Heart left ventricle (tissue), 16 donors: ENCODE measurements at regions not wholly inside any gene's neighbourhood (a gene's known extent, or its start where the extent isn't known, plus 50 kb on each side); places are given as distances from the start of the nearest gene placed in this dataset.

Experiments
- ATAC-seq, 4 donors: fragments of 200-7000 bp; cut with Tn5 transposase; one replicate each; pipeline ENCODE4 v1.9.1; 2020 to 2022; ENCODE audit warnings: moderate library complexity in 4 of 4, mild to moderate bottlenecking in 3 of 4, moderate number of reproducible peaks in 1 of 4
- DNase-seq, 5 donors: peaks; one replicate each; pipeline ENCODE4 v3.0.0-alpha.2; 2020
- H3K27ac ChIP-seq, 12 donors: fragments of 200-600 bp; sonication (generic) in 4 of 12; one replicate each; pipeline versions ENCODE4 v1.5.0 to v1.8.0; 2016 to 2022; ENCODE audit warnings: mild to moderate bottlenecking in 2 of 12
- H3K27me3 ChIP-seq, 9 donors: fragments of 200-600 bp; sonication (generic) in 2 of 9; one replicate each; pipeline versions ENCODE4 v1.5.1 to v1.8.0; 2016 to 2022; ENCODE audit warnings: mild to moderate bottlenecking in 3 of 9
- H3K36me3 ChIP-seq, 9 donors: fragments of 200-600 bp; sonication (generic) in 2 of 9; one replicate each; pipeline versions ENCODE4 v1.5.0 to v1.8.0; 2018 to 2022; ENCODE audit warnings: mild to moderate bottlenecking in 2 of 9
- H3K4me1 ChIP-seq, 12 donors: fragments of 200-600 bp; sonication (generic) in 4 of 12; one replicate each; pipeline versions ENCODE4 v1.5.0 to v1.8.0; 2016 to 2022; ENCODE audit warnings: mild to moderate bottlenecking in 3 of 12
- H3K4me3 ChIP-seq, 12 donors: fragments of 200-600 bp; sonication (generic) in 4 of 12; one replicate each; pipeline versions ENCODE4 v1.5.0 to v1.8.0; 2017 to 2022; ENCODE audit warnings: mild to moderate bottlenecking in 9 of 12, moderate library complexity in 4 of 12
- H3K9me3 ChIP-seq, 12 donors: fragments of 200-600 bp; sonication (generic) in 4 of 12; one replicate each; pipeline versions ENCODE4 v1.5.0 to v1.8.0; 2016 to 2022; ENCODE audit warnings: mild to moderate bottlenecking in 1 of 12
- POLR2A ChIP-seq, 2 donors: fragments of 450-650 bp; IDR thresholded peaks; one replicate each; pipeline ENCODE4 v1.6.1; 2017; ENCODE audit warnings: antibody characterized with exemption in 2 of 2, mild to moderate bottlenecking in 2 of 2, moderate library complexity in 2 of 2
- WGBS, 4 donors: extraction: QIAGEN DNeasy Blood & Tissue Kit in 2 of 4; methylation state at CpG; one replicate each; pipeline versions ENCODE4 v1.1.5 to v1.1.7; 2013 to 2018; 5-methylcytosine and 5-hydroxymethylcytosine counted together
- intact Hi-C, 10 donors: fragments of 100-400 bp; cut with DNase I; formaldehyde crosslinking; loops; one replicate each; pipeline versions ENCODE4 v1.11.1 to v1.14.2; 2022
- TF ChIP-seq, protein P1 (sequence below), 12 donors: fragments of 200-600 bp; sonication (generic) in 4 of 12; IDR thresholded peaks; one replicate each; pipeline versions ENCODE4 v1.5.0 to v1.8.0; 2018 to 2022; ENCODE audit warnings: antibody characterized with exemption in 12 of 12, mild to moderate bottlenecking in 5 of 12
- donor health status: ischemic (EF 13 %, LVEDD 7.1; RV severe dilation, severe dysfunction).
- donor health status: healthy with polysubstance abuse.
- donor health status: DM: no; HTN: yes; CAD: no.
- donor health status: DM: no; HTN: no; CAD: no.
- donor health status: ischemic (EF 25% LVEDD 6.9; RV normal size, moderate dysfunction).
- donor health status: ischemic (EF 25% LVEDD 5.7; RV mildly dilated, moderate dysfunction).
- donor health status: healthy.
- donor health status: DM: yes; HTN: yes; CAD: no.
- donor health status: ischemic (EF 35%, LVEDD 5.7; RV mildly dilated, moderate dysfunction).
- donor health status: nonischemic (EF 11% LVEDD 7.7; RV severe dilation, severe dysfunction).
- donor health status: DM: yes; HTN: yes; CAD: no.
- donor health status: PGD.
- donor health status: ischemic (EF 29% LVEDD 5.4; RV normal size, mild dysfunction).
- donor health status: nonischemic (EF 23%, LVEDD 6.1; RV moderate dilation, normal function).

DNA sequence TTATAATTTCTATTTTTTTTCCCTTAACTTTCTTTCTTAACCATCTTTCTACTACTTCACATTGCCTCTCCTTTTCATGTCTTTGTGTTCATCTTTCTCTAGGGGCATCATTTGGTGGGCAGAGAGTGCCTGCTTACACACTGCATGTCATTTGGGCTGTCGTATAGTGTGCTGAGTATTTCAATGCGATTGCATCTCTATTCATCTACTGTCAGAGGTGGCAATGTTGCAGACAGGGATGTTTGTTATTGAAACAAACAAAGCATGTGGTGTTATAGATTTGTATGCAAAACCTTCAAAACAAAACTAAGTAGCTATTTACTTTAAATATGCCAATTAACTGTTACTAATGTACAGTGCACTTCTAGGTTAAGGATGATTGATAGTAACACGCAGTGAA lies 141.1 kb upstream of the MEF2C start:
- 93 to 95% (median 94%) methylated on average over 3 of the region's 3 CpGs for WGBS, 4 donors
- Histone ChIP-seq H3K4me3 (no peak overlapping the region), H3K27me3 (no peaks in the 10 kb centered on the region), H3K36me3 (no peaks in the 10 kb centered on the region), H3K4me1 (no peaks in the 10 kb centered on the region), H3K9me3 (no peaks in the 10 kb centered on the region), H3K27ac (no peak overlapping the region)
- intact Hi-C loops = no loop called here
- no peak for ATAC-seq
- no peak for TF ChIP-seq POLR2A (IDR thresholded peaks at IDR 0.05)
- TF ChIP-seq, protein P1, sequence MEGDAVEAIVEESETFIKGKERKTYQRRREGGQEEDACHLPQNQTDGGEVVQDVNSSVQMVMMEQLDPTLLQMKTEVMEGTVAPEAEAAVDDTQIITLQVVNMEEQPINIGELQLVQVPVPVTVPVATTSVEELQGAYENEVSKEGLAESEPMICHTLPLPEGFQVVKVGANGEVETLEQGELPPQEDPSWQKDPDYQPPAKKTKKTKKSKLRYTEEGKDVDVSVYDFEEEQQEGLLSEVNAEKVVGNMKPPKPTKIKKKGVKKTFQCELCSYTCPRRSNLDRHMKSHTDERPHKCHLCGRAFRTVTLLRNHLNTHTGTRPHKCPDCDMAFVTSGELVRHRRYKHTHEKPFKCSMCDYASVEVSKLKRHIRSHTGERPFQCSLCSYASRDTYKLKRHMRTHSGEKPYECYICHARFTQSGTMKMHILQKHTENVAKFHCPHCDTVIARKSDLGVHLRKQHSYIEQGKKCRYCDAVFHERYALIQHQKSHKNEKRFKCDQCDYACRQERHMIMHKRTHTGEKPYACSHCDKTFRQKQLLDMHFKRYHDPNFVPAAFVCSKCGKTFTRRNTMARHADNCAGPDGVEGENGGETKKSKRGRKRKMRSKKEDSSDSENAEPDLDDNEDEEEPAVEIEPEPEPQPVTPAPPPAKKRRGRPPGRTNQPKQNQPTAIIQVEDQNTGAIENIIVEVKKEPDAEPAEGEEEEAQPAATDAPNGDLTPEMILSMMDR (IDR thresholded peaks at IDR 0.05) = no peak
- no peak for DNase-seq

- Histone ChIP-seq H3K4me3 (no peak overlapping the region), H3K9me3 (no peaks in the 10 kb centered on the region), H3K27ac (no peak overlapping the region), H3K4me1 (no peaks in the 10 kb centered on the region), H3K27me3 (no peaks in the 10 kb centered on the region), H3K36me3 (no peaks in the 10 kb centered on the region)
- no peak for TF ChIP-seq POLR2A (IDR thresholded peaks at IDR 0.05)
- TF ChIP-seq, protein P1 (IDR thresholded peaks at IDR 0.05) = no peak
- DNase-seq = no peak
- 91 to 98% (median 96%) methylated on average over 4 of the region's 4 CpGs for WGBS, 4 donors
- no peak for ATAC-seq
- intact Hi-C loops = no loop called here
Observed at GRCh38 chr5:89020926-89021610, 138.1 kb upstream of the MEF2C start.

DNA sequence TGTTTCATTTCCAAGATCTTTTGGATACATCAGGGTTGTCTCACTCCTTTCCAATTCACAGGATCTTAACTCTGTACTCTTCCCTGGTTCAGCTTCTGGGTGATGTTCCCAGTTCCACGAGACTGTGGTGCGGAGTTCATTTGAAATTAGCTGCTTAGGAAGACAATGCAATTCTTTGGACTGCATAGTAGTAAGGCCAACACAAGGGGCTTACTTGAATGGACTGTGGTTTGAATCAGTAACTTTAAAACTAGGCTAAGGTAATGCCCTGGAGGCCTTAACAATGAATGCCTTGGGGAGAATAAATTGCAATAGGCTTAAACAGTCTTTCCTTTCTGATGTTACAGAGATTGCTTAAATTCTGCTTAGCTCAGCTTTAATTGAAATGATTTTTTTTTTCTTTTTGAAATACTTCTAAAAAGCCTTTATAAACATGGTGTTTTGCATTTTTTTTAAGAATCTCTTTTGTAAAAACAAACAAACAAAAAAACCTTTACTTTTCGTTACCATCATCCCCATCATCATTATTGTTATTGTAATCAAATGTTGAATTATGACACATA lies 133.8 kb upstream of the MEF2C start:
- no peak for DNase-seq
- ATAC-seq = no peak
- Histone ChIP-seq H3K4me1 (no peaks in the 10 kb centered on the region), H3K36me3 (no peaks in the 10 kb centered on the region), H3K27me3 (no peaks in the 10 kb centered on the region), H3K4me3 (no peak overlapping the region), H3K27ac (no peak overlapping the region), H3K9me3 (no peaks in the 10 kb centered on the region)
- TF ChIP-seq, protein P1 (IDR thresholded peaks at IDR 0.05) = no peak
- TF ChIP-seq POLR2A (IDR thresholded peaks at IDR 0.05) = no peak
- intact Hi-C loops = no loop called here
- 90 to 97% (median 94%) methylated on average over 3 of the region's 3 CpGs for WGBS, 4 donors

GRCh38 chr5:89015409-89015808 lies 132.4 kb upstream of the MEF2C start:
- Histone ChIP-seq H3K9me3 (no peaks in the 10 kb centered on the region), H3K27ac (no peak overlapping the region), H3K4me1 (no peaks in the 10 kb centered on the region), H3K4me3 (no peak overlapping the region), H3K27me3 (no peaks in the 10 kb centered on the region), H3K36me3 (no peaks in the 10 kb centered on the region)
- 86 to 87% (median 86%) methylated on average over 1 of the region's 1 CpG for WGBS, 4 donors
- TF ChIP-seq, protein P1 (IDR thresholded peaks at IDR 0.05) = no peak
- TF ChIP-seq POLR2A (IDR thresholded peaks at IDR 0.05) = no peak
- intact Hi-C loops = no loop called here
- DNase-seq (no peak), ATAC-seq (no peak)
